DMS114 treated with DMSO at 0.1 percent for 48 hours (cell line): ENCODE measurements at regions not wholly inside any gene's neighbourhood (a gene's known extent, or its start where the extent isn't known, plus 50 kb on each side); places are given as distances from the start of the nearest gene placed in this dataset.
"Not testable (repeated sequence)": the region's sequence is repeated elsewhere in the genome, so short reads cannot be mapped to it uniquely, and the experiment has no call there.

Experiments used
- DNase-seq: peaks from one replicate; lab custom pipeline; 2025; ENCODE audit not compliant: unreplicated experiment; lab: John Stamatoyannopoulos, UW

DNA sequence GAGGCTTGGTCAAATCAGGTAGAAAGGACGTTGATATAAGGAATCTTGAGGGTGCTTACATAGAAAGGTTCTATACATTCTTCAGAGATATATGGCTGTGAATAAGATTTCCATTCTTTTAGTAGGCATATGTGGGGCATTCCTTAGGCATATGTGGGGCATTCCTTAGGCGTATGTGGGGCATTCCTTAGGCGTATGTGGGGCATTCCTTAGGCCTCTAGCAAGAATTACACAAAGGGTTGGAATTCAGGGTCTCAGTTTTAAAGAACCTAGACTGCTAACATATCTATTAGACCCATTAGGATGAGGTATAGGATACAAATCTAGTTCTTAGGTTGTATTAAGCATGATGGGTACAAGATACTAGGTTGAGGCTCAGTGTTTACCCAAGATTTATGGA lies 607.8 kb downstream of the SI start:
- no peak for DNase-seq

- DNase-seq: no peak
Observed at GRCh38 chr3:164468055-164468454, 610.2 kb downstream of the SI start.

- DNase-seq: no peak
Observed at GRCh38 chr3:164467007-164467406, 611.3 kb downstream of the SI start.

- no peak for DNase-seq
Observed at GRCh38 chr3:164465172-164465571, 613.1 kb downstream of the SI start.

GRCh38 chr3:164460851-164461250 lies 617.4 kb downstream of the SI start:
- no peak for DNase-seq

GRCh38 chr3:164459521-164460151 lies 618.7 kb downstream of the SI start:
- DNase-seq: no peak

DNA sequence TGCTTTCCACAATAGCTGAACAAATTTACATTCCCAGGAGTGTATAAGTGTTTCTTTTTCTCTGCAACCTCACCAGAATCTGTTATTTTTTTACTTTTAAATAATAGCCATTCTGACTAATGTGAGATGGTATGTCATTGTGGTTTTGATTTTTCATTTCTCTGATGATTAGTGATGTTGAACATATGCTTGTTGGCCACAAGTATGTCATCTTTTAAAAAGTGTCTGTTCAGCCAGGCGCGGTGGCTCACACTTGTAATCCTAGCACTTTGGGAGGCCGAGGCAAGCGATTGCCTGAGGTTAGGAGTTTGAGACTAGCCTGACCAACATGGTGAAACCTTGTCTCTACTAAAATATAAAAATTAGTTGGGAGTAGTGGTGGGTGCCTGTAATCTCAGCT lies 619.3 kb downstream of the SI start:
- no peak for DNase-seq

GRCh38 chr3:164453714-164454113 lies 624.6 kb downstream of the SI start:
- DNase-seq: no peak

DNA sequence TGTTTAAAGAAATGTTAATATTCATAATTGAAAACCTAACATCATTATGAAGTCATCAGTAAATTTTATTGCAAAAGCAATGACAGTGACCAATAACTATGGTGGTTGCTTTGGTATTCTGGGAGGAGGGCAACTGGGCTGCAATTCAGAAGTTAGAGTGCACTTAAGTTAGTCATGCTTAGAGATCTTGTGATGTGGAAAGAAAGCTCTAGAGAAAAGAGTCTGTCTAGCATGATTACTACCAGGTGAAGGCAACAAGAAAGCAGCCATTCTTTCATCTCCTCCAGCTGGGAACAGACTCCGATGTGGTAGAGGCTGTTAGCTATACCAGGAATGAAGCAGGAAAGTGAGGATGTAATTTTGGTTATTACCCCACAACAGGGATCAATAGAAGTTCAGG lies 625.6 kb downstream of the SI start:
- no peak for DNase-seq

- DNase-seq: no peak
Observed at GRCh38 chr3:164451072-164451910, 627.0 kb downstream of the SI start.

DNA sequence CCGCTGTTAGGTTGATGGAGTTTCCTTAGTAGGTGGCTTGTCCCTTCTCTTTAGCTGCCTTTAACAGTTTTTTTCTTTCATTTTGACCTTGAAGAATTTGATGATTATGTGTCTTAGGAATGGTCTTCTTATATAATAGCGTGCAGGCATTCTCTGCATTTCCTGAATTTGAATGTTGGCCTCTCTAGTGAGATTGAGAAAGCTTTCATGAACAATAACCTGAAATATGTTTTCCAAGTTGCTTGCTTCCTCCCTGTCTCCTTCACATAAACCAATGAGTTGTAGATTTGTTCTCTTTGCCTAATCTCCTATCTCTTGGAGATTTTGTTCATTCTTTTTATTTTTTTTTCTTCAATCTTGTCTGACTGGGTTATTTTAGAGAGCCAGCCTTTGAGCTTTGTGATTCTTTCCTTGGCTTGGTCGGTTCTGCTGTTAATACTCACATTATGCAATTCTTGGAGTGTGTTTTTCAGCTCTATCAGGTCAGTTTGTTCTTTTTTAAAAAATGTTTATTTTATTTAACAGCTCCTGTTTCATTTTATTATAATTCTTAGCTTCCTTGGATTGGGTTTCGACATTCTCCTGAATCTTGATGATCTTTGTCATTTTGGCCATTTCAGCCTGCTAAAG lies 627.9 kb downstream of the SI start:
- DNase-seq: no peak

GRCh38 chr3:164419220-164419619 lies 659.1 kb downstream of the SI start:
- no peak for DNase-seq

DNA sequence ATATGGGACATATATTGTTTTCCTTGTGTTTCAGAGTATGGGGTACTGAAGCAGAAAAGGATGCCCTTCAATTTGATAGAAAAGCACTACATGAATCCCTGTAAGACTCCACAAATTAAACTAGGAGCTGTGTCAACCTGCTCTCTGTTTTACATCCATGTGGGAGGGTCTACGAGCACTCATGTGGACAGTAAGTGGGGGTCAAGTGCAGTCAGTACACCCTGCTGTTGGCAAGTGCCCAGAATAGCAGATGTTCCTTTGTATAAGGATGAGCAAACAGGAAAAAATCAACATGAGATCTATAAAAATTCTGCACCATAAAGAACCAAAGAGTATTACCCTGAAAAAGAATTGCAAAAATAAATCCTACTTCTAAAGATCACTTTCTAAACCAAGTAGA lies 659.9 kb downstream of the SI start:
- DNase-seq: no peak

- DNase-seq: no peak
Observed at GRCh38 chr3:164417955-164418354, 660.3 kb downstream of the SI start.

DNA sequence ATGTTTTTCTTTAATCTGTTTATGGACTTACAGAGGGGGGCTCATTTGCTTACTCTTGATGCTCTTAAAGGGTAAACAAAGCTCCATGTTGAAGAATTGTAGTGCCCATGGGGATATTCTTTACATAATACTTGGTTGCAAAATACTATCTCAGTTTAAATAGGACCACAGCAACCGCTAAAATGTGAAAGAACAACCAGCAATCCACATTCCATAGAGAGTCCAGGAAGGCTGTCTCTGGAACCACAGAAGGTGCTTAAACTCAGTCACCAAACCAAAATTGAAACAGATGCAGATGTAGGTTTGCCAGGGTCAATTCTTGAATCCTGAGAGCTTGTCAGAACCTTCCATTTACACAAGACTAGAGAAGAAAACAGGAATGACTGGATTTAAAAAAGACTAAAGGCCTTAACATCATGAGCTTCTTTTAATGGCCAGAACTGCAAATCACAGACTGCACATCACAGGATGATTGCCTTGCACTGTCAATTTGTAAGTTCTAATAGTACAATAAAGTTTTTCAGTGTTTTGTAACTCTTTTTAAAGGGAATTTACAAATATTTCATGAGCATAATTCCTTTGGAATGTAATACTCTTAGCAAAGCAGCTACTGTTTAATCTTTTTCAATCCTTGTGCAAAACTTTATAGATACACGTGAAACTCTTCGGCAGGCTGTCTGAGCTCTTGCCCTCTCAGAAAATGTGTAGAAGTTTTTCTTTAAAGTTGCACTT lies 661.6 kb downstream of the SI start:
- no peak for DNase-seq

DNA sequence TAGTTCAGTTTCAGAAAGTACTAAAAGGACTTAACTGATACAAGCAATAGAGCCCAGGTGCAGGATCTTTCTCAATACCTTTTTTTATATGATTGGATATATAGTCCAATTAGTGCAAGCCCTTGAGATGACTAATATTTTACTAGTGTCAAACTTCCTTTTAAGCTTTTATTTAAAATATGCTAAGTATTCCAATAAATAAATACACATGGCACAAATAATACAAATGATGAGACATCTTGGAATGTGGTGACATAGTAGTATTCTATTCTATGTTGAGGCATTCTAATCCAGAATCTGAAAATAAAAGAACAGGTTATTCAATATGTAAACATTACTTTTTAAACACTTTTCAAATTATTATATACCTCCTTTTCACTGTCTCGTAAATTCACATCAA lies 670.0 kb downstream of the SI start:
- no peak for DNase-seq

DNA sequence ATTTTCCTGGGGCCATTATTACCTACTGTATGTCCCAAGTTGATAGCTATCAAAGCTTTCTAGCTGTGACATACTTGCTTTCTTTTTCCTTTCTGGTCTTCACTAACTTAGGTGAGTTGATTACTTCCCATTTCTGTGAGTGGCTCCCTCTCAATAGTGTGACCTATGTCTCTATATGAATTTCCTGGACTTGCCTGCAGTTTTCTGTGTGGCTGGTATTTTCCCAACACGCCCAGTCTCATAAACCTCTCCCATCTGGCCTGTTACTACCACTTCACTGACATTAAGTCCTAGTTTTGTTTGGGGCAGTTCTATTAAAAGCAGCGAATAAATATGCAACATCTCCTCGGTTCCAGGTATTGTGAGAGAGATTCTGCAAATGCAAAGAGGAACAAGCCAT lies 671.2 kb downstream of the SI start:
- no peak for DNase-seq

- DNase-seq: no peak
Observed at GRCh38 chr3:164406281-164406680, 672.0 kb downstream of the SI start.

DNA sequence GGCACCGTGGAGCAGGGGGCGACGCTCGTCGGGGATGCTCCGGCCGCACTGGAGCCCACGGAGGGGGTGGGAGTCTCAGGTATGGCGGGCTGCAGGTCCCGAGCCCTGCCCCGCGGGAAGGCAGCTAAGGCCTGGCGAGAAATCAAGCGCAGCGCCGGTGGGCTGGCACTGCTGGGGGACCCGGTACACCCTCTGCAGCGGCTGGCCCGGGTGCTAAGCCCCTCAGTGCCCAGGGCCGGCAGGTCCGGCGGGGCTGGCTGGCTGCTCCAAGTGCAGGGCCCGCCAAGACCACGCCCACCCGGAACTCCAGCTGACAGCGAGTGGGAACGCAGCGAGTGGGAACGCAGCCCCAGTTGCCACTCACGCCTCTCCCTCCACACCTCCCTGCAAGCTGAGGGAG lies 676.4 kb downstream of the SI start:
- no peak for DNase-seq

DNA sequence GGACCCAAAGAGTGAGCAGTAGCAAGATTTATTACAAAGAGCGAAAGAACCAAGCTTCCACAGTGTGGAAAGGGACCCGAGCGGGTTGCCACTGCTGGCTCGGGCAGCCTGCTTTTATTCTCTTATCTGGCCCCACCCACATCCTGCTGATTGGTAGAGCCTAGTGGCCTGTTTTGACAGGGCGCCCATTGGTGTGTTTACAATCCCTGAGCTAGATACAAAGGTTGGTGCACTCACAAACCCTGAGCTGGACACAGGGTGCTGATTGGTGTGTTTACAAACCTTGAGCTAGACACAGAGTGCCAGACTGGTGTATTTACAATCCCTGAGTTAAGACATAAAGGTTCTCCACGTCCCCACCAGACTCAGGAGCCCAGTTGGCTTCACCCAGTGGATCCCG lies 676.9 kb downstream of the SI start:
- not testable (repeated sequence) for DNase-seq

- DNase-seq: no peak
Observed at GRCh38 chr3:164397462-164397861, 680.8 kb downstream of the SI start.

DNA sequence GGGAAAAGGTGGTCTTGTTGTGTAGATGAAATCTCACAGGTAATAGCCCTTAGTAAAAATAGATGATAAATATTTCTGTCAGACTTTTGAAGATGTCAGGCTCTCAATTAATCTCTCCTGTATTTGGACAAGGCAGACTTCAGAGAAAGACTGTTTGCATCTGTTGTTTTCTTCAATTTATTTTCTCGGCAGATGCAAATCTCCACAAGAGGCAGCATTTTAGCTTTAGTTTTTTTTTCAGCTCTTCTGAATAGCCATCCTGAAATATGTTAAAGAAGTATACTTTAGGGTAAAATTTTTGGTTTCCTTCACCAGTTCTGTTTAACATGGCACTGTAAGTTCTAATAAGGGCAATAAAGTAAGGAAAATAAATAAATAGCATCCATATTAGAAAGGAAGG lies 685.1 kb downstream of the SI start:
- no peak for DNase-seq
